LNCAP (cell line): ENCODE measurements at regions not wholly inside any gene's neighbourhood (a gene's known extent, or its start where the extent isn't known, plus 50 kb on each side); places are given as distances from the start of the nearest gene placed in this dataset.

ENCODE experiments used
- CTCF ChIP-seq: fragments of 450-650 bp; IDR thresholded peaks from 2 replicates; pipeline ENCODE4 v1.5.1; 2017; ENCODE audit warnings: mild to moderate bottlenecking

DNA sequence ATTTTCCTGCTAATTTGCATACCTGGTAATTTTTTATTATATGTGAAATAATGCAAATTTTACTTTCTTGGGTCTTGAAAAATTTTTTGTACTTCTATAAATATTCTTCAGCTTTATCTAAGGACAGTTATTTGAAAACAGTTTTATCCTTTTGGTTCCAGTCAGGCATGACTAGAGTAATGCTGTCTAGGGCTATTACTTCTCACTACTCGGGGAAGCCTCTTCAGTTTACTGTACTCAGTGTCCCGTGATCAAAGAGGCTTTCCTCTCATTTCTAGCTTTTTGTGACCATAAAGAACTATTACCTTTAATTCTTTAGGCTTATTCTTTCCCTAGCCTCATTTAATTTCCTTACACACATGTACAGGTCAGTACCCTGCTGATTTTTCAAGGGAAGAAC lies 153.8 kb upstream of the HDAC9 start:
- no peak for TF ChIP-seq CTCF

DNA sequence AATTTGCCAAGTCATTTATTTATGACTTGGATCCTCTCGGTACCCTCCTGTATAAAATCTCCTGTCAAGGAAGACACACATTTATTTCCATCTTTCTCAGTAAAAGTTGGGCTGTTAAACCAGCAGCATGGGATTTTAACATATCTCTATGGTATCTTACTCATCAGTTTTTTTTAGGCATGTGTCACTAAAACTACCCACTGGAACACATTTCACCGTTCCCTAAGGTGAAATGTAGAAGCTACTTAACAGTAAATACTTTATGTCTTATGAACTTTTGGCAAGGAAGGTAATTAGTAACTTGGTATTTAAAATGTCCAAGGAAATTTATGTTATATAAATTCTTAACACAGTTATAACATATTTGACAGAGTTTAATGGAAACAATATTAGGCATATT lies 152.5 kb upstream of the HDAC9 start:
- no peak for TF ChIP-seq CTCF

DNA sequence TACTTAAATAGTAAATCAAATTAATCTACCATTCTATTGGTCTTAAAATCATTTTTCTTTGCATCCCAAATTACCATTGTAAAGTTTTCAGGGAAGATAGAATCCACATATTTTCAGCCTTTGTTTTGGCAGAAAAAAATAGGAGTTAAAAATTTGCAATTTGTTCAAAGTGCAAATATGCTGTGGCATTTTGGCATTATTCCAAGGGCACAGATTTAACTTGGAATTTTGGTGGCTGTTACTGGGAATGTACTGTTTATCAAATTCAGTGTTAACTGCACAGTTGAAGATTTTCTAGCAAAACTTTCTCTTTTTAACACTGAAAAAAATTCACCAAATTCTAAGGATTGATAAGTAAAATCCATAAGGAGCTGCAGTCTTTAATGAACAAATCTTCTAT lies 151.0 kb upstream of the HDAC9 start:
- no peak for TF ChIP-seq CTCF

DNA sequence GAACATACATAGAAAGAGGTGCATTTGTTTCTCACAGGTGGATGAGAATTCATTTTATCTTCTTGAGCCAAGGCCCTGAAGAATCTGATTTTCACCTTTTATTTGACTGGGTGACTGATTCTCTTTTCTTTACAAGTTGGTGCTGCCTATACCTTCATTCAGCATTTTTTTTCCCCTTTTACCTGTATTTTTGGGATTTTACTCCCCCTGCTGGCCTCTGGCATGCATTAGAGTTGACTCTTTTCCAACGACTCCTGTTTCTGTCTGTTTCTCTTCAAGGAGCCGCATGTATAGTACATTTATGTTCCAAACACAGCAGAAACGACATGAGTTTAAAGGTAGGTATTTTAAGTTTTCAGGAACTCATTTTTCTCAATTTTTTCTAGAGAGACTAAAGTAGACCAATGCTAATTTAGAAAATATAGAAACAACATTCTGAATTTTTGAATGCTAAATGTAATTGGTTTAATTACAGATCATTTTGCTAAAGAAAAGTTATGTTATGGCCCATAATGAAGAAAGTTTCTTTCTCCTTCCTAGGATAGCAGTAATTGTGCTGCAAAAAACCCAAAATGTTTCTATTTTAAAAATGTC lies 149.8 kb upstream of the HDAC9 start:
- TF ChIP-seq CTCF, result peak; percentile 84

- no peak for TF ChIP-seq CTCF
Observed at GRCh38 chr7:18347170-18347569, 148.4 kb upstream of the HDAC9 start.

- TF ChIP-seq CTCF, result no peak
Observed at GRCh38 chr7:18350678-18351077, 144.9 kb upstream of the HDAC9 start.

DNA sequence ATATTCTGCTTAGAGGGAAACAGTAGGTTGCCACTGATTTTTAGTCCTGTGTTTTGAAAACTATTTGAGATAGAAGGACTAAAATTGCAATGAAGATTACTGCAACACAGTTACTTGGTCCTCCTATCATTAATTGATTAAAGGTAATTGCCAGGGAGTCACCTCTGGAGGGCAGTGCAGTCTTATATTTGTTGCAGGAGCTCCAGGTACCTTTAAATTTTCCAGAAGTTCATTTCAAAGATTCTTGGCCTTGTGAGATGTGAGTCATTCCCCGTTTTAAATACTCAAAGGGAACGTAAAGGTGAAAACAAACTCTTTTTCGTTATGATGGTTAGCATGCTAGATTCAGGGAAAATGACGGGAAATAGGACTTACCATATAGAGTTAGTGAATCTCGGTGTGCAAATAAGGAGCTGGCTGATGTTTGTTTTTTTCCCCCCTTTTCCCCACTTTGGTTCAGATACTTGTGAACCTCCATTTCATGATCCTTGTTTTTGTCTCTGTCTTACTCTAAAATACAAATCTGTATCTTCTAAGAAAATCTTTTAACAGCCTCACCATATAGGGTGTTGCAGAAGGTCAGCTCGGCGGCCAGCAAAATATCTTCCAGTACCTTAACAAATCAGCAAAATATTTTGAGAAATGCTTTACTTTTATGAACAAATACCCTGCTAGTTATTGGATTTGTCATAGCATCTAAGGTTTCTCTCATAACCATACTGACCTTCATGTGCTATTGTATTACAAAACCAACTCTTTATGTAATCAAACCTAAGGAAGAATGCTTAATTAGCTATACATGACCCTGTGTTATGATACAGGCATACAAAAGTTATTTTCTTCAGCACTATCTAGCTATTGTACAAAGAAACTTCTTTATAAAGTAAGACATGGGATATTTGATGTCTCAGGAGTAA lies 143.0 kb upstream of the HDAC9 start:
- TF ChIP-seq CTCF, result peak; percentile 79
